Stomach (tissue), 4 donors: ENCODE measurements at regions not wholly inside any gene's neighbourhood (a gene's known extent, or its start where the extent isn't known, plus 50 kb on each side); places are given as distances from the start of the nearest gene placed in this dataset.

Experiments
- EP300 ChIP-seq: sonication (generic); formaldehyde crosslinking; IDR thresholded peaks from one replicate; pipeline ENCODE4 v1.6.1; 2017; ENCODE audit warnings: antibody characterized with exemption
- POLR2A ChIP-seq, 4 donors: fragments of 450-650 bp; IDR thresholded peaks; one replicate each; pipeline ENCODE4 v1.6.1; 2016; ENCODE audit warnings: antibody characterized with exemption in 4 of 4, control low read depth in 2 of 4, mild to moderate bottlenecking in 1 of 4, moderate library complexity in 1 of 4

DNA sequence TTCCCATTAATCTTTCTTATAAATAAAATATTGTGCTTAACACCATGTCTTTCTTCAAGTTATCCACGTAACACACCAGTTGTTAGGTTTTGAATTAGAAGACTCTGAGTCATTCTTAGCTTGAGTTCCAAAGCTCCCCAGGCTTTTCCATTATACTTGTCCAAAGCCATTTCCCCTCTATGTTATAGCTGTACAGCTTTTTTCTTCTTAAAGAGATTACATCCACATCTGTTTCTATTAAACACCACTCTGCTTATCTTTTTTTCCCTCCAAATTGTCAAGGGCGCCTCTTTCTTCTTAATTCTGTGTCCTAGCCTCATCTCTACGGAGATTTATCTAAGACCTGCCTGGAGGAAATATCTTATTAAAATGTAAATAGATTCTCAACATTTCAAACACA, 139.4 kb upstream of the CPHXL start:
- TF ChIP-seq EP300 (no peak), POLR2A (IDR thresholded peaks at IDR 0.05) (no peak)
